Stimulated activated naive CD8-positive, alpha-beta T cell treated with anti-CD3 and anti-CD28 coated beads, Interleukin-15, Interleukin-2, amounts not matched to agents 100 U/mL and 50 U/mL, for 24 hours (primary cell): ENCODE measurements at regions not wholly inside any gene's neighbourhood (a gene's known extent, or its start where the extent isn't known, plus 50 kb on each side); places are given as distances from the start of the nearest gene placed in this dataset.

Source experiments
- ATAC-seq: fragments of 150-1000 bp; cut with Tn5 transposase; one replicate; pipeline ENCODE4 v1.10.0; 2021
- DNase-seq: peaks from one replicate; pipeline ENCODE4 v3.0.0; 2021

GRCh38 chr12:85681333-85681732, 154.9 kb downstream of the RASSF9 start:
- no peak for ATAC-seq

GRCh38 chr12:85683051-85683450, 153.2 kb downstream of the RASSF9 start:
- no peak for DNase-seq
- no peak for ATAC-seq

More at GRCh38 chr12:85681333-85681732, 154.9 kb downstream of the RASSF9 start:
- no peak for DNase-seq

DNA sequence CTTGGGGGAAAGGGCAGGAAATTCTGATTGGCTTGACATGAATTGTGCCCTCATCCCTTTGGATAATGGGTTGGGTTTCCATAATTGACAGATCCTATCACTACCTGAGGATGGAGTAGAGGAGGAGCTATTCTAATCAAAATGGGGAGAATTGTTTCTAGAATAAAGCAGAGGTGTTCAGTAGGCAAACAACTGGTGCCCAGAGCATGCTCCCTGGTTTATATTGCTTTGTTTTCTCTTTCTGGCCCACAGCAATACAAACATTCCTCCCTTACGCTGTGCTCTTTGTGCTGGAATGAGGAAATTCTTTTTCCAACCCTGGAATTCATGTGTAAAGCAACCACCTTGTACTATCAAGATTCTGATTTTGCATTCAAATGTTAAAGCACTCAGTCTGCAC, 147.4 kb downstream of the RASSF9 start:
- ATAC-seq, result no peak
- no peak for DNase-seq

DNA sequence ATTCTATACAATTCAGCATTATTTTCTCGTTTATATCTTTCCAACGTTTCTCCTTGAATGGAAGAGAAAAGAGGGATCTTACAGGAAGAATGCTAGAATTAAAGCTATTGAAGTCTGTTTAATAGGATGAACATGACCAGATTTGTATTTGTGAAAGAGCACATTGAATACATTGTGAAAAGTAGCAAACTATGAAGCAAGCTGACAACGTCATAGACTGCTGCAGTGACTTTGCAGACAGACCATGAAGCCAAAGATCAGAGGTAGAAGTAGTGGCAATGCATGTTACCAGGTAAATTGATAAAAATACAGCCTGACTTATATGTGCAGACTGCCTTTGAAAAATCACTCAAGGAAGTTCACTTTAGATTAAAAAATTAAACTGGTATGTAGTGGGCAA, 146.1 kb downstream of the RASSF9 start:
- ATAC-seq (no peak), DNase-seq (no peak)

DNA sequence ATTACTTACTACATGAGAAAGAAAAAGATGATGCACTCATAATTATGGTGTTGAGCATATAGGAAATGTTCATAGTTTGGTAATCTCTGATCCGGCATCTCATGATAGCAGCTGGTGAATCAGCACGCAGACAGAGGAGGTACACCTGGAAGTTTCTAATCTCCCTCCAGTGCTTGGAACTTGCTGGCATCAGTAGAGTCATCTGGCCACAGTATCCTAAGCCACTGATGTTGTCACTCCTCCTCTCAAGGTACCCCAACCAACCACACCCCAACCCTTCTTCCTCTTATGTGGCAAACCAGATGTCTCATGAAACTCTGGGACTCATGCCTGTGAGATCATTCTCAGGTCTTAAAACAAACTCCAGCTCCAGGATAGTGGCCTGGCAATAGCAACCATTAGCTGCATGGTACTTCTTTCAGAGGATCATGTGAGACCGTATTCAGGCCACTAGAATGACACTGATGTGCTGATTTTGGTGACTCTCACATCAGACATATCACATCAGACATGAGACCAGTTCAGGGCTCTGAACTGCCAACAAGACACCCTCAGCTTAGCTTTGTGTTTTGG, 143.0 kb downstream of the RASSF9 start:
- ATAC-seq (peak; percentile 9), DNase-seq (no peak)

GRCh38 chr12:85695097-85695715, 141.0 kb downstream of the RASSF9 start:
- ATAC-seq, result no peak
- DNase-seq, result no peak

GRCh38 chr12:85697003-85697402, 139.2 kb downstream of the RASSF9 start:
- DNase-seq, result no peak
- ATAC-seq, result no peak

DNA sequence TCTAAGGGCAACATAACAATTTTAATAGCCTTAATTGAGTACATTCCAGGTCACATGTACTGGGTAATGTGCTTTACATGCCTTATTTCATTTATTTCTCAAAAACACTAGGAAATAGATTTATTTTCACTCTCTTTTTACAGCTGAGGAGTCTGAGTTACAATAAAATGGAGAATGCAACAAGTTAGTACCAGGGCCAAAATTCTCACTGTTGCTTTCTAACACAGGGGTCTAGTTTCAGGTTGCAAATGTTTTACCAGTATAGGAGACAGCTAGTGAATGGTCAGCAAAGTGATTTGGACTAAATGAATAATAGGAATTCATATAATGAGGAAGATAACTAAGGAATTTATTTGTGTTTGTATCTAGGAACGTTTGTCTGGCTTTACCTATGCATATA, 137.3 kb downstream of the RASSF9 start:
- DNase-seq (no peak), ATAC-seq (no peak)

GRCh38 chr12:85708775-85709174, 127.4 kb downstream of the RASSF9 start:
- DNase-seq (no peak), ATAC-seq (no peak)

DNA sequence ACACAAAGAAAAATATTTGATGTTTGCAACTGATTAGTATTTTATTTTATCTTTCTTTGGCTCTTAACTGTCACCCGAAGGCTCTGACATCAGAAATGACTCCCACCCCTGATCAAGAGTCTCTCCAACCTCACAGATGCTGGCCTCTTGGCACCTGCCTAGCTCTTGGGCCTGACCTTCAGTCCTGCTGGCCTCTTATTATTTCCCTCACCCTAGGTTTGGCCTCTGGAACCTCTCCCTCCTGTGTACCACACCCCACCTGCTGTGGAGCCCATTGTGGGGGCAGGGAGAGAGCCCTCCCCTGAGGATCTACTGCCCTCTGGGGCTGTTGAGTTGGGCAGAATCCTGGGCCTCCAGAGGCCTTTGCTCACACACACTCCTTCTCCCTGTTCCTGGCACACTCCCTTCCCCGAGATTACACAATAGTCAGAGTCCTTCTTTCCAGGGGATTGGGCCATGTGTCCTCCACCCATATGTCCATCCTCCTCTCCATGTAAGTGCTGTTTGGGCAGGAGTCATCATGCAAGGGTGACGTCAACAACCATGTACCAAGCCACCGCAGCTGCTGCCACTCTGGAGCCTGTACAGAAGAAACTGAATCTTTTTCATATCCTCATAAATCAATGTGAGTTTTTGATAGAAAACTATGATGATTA, 124.3 kb downstream of the RASSF9 start:
- no peak for ATAC-seq

DNA sequence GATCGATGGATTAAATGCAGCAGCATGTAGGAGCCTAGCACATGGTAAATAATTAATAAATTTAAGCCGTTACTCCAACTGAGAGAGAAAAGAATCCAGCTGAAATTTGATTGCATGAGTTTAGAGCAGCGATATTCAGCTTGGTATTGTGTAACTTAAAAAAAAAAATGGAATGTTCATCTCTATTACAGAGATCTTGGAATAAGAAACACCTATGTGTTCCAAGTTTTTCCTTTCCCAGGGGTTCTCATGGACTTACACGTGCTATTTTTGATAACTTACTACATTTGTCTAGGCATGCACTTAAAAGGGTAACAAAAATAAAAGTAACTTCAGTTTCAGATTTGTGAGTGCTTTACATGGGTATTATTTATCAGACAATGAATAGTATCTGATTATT, 122.8 kb downstream of the RASSF9 start:
- ATAC-seq (no peak), DNase-seq (no peak)

More for the DNA sequence above, 124.3 kb downstream of the RASSF9 start:
- DNase-seq, result no peak

- DNase-seq (no peak), ATAC-seq (no peak)
These were observed 121.8 kb downstream of the RASSF9 start for GRCh38 chr12:85714425-85714824.

- DNase-seq (no peak), ATAC-seq (no peak)
These were observed 115.7 kb downstream of the RASSF9 start for GRCh38 chr12:85720308-85721033.

DNA sequence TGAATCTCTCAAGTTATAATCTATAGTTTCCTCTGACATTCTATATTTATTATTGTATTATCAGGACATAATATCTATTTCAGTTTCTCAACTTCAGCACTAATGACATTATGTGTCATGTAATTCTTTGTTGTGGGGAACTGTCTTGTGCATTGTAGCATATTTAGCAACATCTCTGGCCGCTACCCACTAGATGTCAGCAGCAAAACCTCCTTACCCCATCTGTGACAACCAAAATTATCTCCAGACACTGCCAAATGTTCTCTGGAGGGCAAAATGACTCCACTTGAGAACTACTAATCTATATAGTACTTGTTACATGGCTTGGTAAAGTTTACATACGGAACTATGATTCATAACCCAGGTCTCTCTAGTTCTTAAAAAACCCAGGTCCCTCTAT, 110.2 kb downstream of the RASSF9 start:
- ATAC-seq (no peak), DNase-seq (no peak)

DNA sequence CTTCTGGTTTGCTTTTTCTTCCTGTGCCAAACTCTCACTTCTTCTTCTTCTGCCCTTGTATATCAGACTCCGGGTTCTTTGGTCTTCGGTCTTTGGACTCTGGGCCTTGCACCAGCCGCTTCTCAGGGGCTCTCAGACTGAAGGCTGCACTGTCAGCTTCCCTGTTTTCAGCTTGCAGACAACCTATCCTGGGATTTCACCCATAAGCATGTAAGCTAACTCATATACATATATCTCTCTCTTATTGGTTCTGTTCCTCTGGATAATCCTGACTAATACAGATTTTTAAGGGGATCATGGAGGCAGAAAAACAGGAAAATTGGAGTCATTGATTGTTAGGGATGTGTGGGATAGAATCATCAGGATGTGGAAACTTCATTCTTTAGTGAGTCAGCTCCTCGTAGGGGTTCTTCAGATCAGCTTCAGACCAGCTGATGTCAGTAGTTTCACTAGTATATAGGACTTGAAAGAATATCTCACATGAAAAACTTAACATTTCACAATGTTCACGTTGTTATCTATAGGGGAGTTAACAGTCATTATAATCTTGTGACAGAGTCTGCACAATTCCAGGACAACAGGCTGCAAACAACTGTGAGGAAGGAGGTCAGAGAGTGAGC, 102.9 kb downstream of the RASSF9 start:
- ATAC-seq (no peak), DNase-seq (no peak)

DNA sequence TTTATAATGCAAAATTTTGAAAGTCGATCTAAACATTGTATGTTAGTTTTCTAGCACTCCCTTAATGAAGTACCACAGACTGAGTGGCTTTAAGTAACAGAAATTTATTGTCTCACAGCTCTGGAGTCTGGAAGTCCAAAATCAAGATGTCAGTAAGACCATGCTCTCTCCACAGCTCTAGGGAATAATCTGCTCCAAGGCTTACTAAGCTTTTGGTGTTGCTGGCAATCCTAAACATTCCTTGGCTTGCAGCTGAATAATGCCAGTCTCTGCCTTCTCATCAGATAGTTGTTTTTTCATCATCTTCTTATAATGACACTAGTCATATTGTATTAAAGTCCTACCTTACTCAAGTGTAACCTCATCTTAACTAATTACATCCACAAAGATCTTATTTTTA, 102.2 kb downstream of the RASSF9 start:
- ATAC-seq, result no peak
- no peak for DNase-seq

DNA sequence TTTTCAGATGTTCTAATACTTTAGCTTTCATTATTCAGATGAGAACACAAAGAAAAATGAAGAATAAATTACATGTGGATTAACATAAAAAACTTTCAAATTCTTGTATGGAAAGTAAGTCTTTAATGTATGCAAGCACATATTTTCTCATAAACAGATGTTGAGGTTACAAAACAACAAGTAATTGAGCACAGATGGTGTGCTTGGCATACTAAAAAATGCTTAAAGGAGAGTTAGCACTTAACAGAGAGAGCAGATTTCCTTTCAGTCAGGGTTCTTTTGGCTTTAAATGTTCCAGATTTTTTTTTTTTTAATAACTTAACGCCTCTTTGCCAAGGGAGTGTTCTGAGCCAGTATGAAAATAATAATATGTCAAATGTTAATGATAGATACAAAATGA, 96.0 kb downstream of the RASSF9 start:
- DNase-seq, result no peak
- ATAC-seq, result no peak

DNA sequence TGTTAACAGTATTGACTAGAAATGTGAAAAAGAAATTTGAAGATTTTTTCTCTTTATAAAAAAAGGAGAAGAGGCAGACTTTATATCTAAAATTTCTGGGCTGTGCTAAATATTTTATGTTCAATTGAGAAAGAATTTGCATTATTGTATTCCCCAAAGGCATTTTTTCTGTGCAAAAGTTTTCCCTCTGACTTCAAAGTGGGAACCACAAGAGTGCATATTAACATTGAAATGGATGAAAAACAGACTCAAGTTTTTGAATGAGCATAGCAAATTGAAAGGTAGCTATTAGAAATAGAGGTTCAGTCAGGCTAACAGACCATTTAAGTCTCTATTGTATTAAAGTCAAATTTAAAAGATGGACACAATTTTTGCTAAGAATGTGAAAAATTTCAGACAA, 95.2 kb downstream of the RASSF9 start:
- no peak for DNase-seq
- no peak for ATAC-seq

DNA sequence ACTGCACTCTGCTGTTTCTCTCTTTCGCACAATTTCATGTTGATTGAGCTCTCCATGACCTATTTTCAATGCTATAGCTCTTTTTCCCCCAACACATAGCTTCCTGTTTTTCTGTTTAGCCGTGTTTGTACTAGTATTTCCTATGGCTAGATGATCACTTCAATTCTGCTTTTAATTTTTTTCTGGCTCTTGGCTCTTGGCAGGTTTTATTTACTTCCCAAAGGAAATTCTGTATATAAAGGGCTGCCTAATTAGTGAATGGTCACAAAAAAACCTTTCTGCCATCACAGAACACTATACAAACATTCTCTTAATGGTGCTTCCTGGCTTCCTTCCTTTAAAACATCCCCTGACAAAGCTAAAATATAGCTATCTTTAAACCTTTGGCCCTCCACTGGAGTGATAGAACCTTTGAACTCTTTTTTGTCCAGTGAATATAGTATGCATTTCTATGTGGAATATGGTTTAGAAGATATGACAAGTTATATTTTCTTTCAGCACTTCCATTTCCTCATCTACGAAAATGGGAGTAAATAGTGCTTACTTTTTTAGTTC, 88.2 kb downstream of the RASSF9 start:
- no peak for DNase-seq
- ATAC-seq, result no peak
